ENCODE measurements at regions not wholly inside any gene's neighbourhood (a gene's known extent, or its start where the extent isn't known, plus 50 kb on each side); places are given as distances from the start of the nearest gene placed in this dataset.
A peak's percentile ranks its signal among the peaks of the same experiment; 100 is the strongest.
"Not testable (repeated sequence)": the region's sequence is repeated elsewhere in the genome, so short reads cannot be mapped to it uniquely, and the experiment has no call there.

- DNase-seq: not testable (repeated sequence)
Observed at GRCh38 chr15:84153655-84154140, 81.9 kb upstream of the GOLGA6L4 start.

- peak; percentile 12 for DNase-seq
Observed at GRCh38 chr15:84154314-84154713, 81.3 kb upstream of the GOLGA6L4 start.

DNA sequence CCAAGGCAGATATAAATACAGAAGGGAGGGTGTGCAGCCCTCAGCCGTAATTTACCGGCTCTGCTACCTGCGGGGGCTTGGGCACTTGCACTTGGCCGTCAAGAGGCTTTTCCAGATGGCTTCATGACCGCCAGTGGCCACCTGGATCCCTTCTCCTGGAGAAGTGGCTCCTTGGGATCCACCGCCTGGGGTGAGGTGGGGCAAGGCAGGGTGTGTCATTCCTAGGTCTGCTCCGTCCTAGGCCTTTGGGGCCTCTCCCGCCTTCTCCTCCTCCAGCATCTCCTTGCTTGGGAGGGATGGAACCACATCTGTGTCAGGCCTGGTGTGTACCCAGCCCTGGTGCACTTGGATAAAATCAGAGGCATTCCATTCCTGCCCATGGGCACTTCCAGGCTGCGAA lies 80.8 kb upstream of the GOLGA6L4 start:
- not testable (repeated sequence) for DNase-seq

DNA sequence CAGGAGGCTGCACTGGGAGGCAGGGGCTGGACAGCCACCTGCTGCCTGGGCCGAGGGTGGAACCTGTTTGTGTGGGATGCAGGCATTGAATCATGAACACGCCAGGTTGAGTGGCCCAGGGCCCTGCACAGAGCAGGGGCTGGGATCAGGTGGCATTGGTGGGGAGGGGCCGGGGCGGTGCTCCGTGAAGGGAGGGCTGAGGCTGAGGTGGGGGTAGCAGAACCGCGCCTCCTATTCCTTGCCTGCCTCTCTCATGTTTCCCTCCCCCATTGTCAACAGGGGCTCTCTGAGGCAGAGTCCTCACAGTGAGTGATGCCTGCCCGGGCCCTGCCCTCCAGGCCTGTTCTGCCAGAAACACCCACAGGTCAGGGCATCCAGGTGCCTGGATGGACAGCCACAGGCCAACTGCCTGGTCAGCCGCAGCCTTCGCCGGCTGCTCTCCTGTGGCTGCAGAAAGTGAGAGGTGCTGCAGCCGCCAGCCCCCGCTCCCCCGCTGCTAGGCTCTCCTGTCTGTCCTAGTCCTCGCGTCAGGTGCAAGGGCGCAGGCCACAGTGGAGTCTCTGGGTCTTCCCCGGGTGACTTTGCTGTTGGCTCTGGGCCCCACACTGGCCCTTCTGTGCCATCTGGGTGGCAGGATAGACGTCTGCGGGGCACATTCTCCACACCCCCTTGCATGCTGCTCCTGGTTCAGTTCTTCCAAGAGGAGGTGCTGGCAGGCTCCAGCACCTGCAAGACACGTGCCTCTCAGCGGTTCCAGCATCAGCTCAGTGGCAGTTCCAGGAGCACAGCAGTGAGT lies 79.6 kb upstream of the GOLGA6L4 start:
- not testable (repeated sequence) for DNase-seq

DNA sequence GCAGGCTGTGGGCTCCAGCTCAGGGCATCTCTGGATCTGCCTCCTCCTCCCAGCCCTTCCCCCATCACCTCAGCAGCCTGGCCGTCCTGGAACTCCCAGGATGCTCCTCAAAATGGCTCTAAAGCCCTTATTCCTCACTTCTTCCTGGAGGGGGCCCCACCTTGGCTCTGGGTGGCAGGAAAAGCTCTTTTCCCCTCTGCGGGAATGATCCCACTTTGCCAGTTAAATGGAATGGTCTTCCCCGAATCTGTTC lies 79.1 kb upstream of the GOLGA6L4 start:
- DNase-seq: not testable (repeated sequence)

DNA sequence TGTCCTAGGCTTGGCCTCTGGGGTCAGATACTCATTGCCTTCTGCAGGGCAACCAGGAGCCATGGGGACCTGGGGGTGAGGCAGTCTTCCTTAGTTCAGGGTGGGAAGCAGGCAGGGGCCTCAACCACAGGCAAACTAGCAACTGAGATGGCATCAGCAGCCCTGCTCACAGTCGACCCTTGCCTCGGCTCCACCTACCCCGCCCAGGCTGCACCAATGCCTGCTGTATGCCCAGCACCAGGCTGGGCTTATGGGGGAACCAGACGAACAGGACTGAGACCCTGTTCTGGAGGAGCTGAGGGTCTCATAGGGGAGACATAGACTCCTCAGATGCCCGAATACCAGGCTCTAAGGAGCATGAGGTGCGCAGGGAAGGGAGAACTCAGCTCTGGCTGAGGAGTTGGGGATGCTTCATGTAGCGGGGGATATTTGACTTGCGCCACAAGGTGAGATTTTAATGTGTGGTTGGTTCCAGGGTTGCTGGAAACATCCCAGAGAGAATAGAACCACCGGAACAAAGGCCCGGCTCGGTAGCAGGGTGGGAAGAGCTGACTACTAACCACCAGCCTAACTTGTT lies 78.4 kb upstream of the GOLGA6L4 start:
- not testable (repeated sequence) for DNase-seq

DNA sequence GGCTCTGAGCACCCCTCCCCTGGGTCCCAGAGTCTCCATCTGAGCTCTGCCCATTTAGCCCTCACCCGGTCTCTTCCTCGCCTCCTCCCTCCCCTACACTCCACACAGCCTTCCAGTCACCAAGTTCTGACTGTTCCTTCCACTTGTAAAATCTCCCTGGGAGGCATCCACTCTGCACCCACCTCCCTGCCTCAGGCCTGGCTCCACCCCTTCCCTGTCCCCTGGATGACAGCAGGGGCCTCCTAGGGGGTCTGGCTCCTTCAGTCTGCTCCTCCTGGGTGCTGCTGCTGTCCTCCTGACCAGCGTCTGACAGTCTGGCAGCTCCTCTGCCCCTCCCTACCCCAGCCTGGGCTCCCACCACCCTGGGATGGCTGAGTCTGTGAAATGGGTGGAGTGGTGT lies 77.7 kb upstream of the GOLGA6L4 start:
- DNase-seq: not testable (repeated sequence)

GRCh38 chr15:84159346-84160269 lies 76.0 kb upstream of the GOLGA6L4 start:
- not testable (repeated sequence) for DNase-seq

GRCh38 chr15:84164423-84165292 lies 70.9 kb upstream of the GOLGA6L4 start:
- DNase-seq: not testable (repeated sequence)

GRCh38 chr15:84170029-84170428 lies 65.5 kb upstream of the GOLGA6L4 start:
- not testable (repeated sequence) for DNase-seq

GRCh38 chr15:84173231-84173610 lies 62.4 kb upstream of the GOLGA6L4 start:
- DNase-seq: not testable (repeated sequence)

Data from eye (tissue), 1 donor.